GM18870 (cell line): ENCODE measurements at regions not wholly inside any gene's neighbourhood (a gene's known extent, or its start where the extent isn't known, plus 50 kb on each side); places are given as distances from the start of the nearest gene placed in this dataset.

Experiments used
- ATAC-seq: cut with Tn5 transposase; IDR thresholded peaks from one replicate; pipeline ENCODE4 v1.9.1; 2021; ENCODE audit warnings: moderate library complexity; ENCODE audit not compliant: unreplicated experiment

DNA sequence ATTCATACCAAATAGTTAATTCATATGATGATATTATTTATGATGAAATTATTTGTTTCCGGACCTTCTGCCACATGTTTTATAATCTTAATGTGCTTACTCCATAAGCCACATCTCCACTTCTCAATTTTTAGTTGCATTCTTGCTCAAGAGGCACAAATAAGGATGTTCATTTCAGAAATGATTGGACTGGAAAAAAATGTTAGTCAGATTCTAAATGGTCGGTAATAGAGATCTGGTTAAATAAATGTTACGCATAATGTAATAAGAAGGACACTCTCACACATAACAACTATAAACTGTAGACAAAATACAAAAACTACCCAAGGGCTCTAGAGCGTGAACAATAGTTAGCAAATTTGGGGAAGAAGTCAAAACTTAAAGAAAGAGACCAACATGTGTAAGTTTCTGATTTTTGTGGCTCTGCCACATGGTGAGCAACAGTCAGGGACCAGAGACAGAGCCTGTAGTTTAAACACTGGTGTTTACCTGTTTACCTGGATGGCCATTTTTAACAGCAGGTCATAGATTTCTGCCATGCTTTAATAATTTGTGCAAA lies 554.3 kb upstream of the CLINT1 start:
- no peak for ATAC-seq

DNA sequence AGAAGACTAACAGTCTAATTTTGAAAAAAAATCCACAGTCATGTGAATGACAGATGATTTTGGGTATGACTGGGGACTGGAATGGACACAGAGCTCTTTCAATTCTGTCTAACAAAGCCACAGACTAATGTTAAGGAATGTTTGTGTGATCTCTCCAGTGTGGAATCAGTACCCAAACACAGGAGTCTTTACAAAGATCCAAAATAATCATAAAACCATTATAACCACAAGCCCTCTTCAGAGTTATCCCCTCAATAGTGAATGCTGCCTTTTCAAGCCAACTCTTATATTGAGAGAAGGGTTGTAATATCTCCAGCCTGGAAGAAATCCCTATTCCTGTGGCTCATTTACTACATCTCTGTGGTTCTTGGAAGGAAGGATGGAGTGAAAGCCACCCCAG lies 552.0 kb upstream of the CLINT1 start:
- ATAC-seq: no peak

DNA sequence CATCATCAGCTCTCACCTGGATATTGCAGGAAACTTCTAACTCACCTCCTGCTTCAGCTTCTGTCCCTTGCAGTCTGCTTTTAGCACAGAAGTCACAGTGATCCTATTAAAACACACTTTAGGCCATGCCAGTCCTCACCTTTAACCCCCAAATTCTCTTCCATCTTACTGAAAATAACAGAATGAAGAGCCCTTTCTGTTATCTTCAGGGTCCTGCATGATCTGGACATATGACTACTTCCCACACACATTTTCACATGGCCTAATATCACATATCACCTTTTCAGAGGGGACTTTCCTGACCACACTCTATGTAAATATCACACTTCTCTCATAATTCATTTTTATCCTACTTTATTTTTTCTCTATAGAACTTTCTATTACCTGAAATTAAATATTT lies 550.6 kb upstream of the CLINT1 start:
- ATAC-seq: peak; percentile 52

DNA sequence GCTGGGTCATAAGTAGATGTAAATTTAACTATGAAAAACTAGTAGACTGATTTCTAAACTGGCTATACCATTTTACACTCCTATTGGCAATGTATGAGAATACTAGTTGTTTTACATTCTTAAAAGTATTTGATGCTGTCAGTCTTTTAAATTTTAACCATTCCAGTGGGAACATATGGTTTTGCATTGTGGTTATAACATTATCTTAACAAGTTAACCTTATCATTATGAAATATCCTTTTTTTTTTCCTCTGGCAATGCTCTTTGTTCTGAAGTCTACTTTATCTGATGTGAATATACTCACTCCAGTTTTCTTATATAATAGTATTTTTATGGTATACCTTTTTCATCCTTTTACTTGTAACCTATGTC lies 548.9 kb upstream of the CLINT1 start:
- ATAC-seq: no peak

DNA sequence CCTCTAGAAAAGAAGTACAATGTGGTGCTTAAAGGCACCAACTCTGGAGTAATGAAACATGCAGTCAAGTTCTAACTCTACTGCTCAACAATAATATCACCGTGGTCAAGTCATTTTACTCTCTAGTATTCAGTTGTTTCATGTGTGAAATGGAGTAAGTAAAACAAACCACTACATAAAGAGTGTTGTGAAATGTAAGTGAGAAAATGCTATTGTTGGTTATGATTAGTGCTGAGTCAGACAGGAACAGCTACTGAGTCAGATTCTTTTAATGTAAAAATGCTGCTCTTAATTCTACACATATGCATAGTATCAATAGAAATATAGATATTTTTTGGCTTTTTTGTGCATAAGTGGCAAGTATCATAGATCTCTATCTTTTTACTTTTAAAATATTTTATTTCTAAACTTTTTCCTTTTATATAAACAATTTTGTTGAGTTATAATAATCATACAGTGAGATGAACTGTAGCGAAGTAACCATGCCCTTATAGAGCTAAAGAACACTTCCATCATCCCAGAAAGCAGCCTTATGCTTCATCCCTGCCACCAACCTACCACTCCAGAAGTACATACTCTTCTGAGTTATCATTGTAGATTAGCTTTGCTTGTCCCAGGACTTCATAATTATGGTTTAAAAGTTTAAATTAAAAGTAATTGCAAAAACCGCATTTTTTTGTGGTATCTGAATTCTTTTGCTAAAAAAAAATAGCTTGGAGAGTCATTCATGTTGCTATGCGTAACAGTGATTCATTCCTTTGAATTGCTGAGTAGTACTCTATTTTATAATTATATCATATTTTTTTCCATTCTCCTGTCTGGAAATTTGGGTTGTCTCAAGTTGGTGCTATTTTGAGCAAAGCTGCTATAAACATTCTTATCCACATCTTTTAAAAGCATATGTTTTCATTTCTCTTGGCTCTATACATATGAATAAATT lies 548.2 kb upstream of the CLINT1 start:
- peak; percentile 54 for ATAC-seq

DNA sequence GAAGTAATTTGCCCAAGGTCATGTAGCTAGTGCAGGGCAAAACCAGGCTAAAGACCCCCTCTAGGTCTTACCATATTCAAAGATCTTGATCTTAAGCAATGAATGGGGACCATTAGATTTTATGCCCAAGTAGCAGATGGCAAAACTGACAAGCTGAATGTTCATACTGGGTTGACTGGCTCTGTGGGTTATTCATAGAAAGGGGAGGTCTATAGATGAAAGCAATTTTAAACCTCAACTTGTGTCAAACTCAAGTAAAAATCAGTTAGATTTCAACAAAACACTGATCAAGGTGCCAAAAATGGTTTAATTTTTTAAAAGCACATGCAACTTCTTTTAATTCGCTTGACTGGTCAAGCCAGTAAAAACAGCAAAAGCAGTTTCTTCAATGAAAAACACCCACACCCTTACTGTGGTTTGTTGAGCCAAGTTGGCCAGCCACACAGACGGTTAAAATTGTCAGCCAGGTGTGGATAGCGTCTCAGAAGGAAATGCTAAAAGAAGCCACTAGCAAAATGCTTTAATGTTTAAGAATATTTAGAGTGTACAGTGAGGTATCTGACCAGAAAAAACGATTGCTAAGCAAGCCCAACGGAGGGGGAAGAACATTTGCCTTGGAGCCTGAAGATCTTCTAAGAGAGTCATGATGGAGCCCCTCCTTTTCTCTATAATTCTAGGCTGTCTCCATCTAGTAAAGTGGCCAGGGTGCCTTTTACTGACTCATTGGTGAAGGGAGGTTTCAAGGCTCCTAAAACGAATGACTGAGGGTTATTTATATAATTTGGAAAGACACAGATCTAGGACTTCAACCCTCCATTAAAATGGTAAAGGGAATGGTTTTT lies 539.6 kb upstream of the CLINT1 start:
- peak; percentile 60 for ATAC-seq

DNA sequence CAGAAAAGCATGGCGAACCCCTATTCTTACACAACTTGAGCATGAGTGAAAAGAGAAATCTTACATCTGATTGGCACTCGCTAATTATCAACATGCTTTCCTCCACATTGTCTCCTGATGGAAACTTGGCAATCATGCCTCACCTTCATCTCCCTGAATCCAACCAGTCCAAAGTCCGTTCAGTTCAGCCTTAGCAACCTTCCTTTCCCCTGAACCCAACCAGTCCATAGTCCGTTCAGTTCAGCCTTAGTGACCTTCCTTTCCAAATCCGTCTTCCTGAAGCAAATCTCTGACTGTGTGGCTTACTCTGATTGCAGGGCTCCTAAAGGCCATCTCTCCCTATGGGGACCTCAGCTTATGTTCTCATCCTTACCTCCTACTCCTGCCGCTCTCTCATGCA lies 538.3 kb upstream of the CLINT1 start:
- ATAC-seq: no peak

DNA sequence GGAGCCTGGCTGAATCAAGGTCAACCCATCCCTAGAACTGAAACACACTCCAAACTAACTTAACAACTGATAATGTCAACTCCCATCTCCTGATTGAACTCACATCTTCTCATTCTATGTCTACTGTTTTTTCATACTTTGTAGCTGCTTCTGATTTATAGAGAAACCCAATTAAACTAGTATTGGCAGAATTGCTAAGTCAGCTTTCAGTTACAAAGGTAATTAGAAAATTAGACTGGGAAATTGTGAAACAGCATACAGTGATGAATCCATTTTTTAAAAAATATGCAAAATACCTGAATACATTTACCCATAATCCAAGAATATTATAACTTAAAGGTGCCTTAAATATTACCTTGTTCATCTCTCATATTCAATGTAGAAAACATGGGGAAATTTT lies 535.2 kb upstream of the CLINT1 start:
- no peak for ATAC-seq

DNA sequence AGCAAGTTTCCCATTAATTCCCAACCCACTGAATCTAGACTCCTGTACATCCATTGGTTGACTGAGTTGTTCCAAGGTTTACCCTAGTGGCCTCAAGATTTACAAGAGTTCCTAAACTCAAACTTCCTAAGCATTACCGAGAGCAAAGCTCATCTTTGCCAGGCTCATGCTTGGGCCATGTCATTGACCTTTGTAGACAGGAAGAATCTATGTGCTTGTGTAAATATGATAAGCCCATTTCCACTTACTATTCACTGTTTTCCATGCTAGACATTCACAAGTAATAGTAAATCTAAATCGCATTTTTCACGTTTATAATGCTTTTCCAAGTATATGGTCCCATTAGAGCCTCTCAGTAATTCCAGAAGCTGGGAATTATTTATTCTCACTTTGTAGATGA lies 534.5 kb upstream of the CLINT1 start:
- ATAC-seq: no peak

DNA sequence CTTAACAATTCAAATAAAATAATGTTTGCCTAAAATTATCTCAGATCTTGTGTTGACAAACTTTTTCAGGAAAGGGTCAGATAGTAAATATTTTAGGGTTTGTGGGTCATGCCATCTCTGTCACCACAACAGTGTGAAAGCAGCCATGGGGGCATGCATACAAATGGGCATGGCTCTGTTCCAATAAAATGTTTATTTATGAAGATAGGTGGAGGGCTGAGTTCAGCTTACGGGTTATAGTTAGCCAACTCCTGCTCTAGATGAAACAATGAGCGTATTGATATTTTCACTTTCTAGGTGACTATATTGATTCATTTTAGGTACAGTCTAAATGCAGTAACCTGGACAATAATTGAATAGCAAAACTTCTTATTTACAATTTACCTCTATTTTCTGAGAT lies 533.8 kb upstream of the CLINT1 start:
- ATAC-seq: no peak

DNA sequence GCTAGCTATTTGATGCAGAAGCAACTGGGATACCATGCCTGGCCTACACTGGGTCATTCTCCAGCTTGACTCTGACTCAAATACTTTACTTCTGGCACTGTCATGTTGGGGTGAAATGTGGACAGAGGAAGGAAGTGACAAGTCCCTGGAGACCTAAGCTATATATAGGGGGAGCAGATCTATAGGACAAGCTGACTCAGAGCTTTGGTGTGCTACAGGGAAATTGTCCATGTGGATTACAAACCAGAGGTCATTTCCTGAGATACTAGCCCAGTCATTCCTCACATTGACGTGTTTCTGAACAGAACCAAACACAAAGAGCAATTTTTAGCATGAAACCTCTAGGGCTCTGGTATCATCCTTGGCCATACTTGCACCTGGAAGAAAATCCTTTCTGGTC lies 531.6 kb upstream of the CLINT1 start:
- ATAC-seq: no peak

DNA sequence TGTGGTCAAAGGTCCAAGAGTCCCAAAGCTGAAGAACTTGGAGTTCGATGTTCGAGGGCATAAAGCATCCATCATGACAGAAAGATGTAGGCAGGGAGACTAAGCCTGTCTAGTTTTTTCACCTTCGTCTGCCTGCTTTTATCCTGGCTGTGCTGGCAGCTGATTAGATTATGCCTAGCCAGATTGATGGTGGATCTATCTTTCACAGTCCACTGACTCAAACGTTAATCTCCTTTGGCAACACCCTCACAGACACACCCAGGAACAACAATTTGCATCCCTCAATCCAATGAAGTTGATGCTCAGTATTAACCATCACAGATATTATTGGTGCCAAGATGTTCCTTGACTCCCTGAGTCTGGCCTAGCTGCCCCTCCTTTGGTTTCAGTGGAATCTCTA lies 530.8 kb upstream of the CLINT1 start:
- ATAC-seq: no peak

DNA sequence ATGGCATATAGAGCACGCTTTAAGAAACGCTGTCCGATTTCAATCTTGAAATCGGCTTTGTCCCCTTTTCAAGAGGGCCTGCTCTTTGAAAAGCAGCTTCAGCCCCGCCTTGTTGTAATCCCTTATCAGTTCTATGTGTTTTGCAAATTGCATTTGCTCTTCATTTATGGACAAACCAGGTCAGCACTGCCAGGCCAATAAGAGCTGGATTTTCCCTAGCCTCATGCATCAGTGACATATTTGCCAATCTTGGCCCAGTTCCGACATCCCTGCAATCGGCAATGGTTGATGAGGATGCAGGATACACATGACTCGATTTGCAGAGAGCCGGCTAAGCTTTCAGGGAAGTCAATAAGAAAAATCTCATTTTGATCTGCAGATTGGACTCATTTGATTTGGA lies 529.1 kb upstream of the CLINT1 start:
- ATAC-seq: no peak

DNA sequence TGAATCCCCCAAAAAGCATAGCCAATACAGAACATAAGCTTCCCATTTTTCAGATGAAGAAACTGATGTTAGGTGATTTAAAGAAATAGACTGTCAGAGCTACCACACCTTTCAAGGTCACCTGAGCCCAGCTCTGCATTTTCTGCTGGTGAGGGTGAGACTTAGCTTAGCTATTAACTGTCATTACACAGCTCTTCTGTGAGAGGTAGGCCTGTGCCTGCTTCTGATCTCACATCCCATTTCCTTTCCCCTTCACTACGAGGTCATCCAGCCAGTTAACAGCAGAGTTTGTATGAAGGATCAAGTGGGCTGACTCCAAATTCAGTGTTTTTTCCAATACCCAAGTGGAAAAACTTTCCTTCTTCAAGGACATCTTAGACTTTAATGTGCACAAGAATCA lies 528.6 kb upstream of the CLINT1 start:
- no peak for ATAC-seq

DNA sequence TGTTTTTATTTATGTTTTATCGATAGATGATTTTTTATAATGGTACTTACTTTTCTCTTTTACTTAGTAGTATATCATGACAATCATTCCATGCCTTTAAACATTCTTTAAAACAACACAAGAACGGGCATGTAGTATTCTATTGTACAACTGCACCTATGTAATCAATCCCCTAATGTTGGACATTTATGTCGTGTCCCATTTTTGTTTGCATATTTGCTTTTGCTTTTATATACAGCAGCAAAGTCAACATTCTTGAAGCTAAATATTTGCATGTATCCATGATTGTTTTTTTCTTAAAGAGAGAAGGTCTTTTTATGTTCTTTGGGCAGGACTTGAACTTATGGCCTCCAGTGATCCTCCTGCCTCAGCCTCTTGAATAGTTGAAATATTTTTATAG lies 527.0 kb upstream of the CLINT1 start:
- ATAC-seq: no peak

DNA sequence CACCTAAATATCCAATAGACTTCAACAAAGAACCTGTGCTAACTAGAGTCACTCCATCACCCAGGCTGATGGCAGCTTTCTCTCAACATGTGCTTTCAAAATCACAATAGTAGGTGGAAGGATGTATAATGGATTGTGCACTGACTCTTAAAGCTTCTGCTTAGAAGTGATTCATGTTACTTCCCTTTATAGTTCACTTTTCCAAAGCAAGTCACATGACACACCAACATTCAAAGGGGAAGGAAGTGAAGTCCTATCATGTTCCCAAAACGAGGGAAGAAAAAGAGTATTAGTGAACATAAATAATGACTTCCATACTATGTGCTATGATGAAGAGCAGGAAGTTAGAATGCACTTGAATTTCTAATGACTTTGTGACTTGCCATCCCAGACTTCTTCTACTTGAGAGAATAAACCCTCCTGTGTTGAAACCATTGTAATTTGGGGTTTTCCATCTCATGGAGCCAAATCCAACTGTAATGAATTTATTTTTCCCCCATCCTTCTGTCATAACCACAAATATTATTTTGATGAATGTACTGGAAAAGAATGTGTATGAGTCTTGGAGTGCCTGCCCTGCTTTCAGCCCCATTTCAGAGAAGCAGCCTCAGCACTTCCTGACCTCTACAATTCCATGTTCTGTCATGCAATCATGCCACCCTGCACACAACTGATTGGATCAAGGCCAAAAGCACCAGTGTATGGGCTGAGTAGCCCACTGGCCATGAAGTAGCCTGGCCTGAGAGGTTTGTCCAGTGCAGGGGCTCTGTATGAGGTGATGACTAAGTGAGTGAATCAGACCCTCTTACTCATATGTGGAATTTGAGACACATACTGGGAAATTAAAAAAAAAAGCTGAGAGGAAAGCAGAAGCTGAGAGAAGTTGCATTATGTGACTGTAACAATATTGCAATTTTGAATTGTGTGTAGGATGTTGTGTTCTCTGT lies 525.9 kb upstream of the CLINT1 start:
- no peak for ATAC-seq

DNA sequence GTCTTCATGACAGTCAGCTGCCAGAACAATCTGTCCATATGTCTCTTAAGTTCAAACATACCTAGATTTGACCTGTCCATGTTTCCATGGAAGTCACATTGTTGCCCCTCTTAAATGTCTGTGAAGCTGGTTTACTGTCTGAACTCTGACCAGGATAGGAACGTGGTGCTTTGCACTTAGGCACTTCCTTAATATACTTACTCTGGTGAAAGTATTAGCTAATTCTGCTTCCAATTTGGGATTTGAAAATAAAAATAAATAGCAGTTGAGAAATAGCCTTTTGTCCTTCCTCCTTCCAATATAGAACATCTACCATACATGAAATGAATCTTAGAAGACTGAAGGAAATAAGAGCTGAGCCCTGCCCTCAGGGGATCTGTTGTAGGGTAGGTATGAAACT lies 524.5 kb upstream of the CLINT1 start:
- no peak for ATAC-seq

DNA sequence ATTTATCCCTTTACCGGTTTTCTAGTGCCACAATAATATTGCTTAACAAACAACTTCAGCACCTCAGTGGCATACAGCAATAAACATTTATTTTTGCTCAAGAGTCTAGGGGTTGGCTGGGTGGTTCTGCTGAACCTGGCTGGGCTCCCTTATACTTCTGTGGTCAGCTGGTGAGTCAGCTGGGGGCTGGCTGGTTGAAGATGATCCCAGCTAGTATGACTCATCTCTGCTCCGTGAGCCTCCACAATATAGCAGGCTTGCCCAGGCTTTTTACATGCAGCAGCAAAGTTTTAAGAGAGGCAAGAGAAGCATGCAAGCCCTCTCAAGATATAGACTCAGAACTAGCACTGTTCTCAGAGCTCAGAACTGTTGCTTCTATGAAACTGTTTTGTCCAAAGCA lies 523.5 kb upstream of the CLINT1 start:
- peak; percentile 72 for ATAC-seq

DNA sequence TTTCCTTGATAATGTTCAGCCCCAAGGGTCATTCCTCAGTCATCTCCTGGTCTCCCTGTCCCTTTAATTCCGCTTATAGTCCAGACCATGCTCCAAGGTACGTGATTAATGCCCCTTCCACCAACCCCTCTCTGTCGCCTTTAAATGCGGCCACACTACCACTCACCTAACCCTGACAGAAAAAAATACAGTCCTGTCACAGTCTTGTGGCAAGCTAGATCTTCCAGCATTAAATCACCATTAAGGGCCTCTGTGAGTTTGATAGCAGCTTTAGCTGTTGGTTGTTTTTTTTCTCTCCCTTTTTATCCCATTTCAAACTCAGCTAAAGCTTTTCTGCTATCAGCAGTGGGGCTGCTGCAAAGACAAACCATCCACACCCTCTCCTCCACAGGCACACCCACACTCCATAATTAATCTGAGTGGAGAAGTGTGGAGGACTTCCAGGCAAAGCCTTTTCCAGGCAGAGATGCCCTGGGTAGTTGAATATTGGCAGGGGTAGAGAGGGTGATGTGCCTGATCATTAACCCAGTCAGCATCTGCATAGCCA lies 522.7 kb upstream of the CLINT1 start:
- no peak for ATAC-seq

DNA sequence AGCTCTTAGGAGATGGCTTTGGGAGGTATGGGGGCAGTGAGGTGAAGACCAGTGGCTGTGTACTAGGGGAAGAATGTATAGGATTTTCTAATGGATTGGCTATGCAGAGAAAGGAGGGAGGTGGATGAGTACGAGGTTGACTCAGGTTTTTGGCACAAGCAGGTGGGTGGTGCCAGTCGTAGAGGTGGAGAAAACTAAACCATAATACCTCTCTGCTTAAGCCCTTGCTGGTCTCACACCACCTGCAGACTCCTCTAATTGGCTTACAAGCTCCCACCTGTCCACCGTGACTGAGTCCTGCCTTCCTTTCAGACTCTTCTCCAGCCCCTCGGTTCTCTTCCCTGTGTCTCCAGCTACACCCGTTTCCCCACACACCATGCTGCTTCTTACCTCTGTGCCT lies 521.7 kb upstream of the CLINT1 start:
- no peak for ATAC-seq
